HT-29 (cell line): ENCODE measurements at regions not wholly inside any gene's neighbourhood (a gene's known extent, or its start where the extent isn't known, plus 50 kb on each side); places are given as distances from the start of the nearest gene placed in this dataset.
A peak's percentile ranks its signal among the peaks of the same experiment; 100 is the strongest.

ENCODE experiments used
- DNase-seq: peaks from one replicate; pipeline ENCODE4 v3.0.0-alpha.2; 2015; ENCODE audit warnings: low spot score

DNA sequence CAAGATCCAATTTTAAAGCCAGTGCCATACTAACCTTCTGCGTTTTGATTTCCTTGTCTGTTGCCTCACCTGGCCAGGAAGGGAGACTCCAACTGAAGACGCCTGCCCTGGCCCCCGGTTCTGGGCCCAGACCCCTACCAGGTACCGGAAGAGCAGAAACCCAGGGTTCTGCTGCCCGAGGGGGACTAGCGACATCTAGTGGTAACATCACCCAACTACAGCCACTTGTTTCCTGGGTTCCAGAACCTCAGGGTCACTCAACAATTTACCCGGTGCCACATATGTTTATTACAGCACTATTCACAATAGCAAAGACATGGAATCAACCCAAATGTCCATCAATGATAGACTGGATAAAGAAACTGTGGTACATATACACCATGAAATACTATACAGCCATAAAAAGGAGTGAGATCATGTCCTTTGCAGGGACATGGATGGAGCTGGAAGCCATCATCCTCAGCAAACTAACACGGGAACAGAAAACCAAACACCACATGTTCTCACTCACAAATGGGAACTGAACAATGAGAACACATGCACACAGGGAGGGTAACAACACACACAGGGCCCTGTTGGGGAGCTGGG is 268.7 kb upstream of the IRX4 start:
- DNase-seq: peak; percentile 52

DNA sequence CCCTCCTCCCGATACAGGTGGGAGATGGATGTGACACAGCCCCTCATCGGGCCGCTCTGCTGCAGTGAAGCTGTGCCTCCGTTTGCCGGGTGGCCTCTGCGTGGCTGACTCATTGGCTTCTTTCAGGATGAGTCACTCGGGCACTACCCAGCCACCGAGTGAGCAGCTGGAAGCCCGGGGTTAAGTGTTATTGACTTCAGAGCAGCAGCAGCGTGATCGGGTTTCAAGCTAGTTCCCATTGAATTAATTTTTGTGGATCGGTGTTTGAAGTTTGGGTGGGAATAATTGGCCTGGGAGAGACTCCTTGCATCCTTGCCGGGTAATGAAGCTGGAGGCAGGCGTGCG is 266.4 kb upstream of the IRX4 start:
- peak; percentile 78 for DNase-seq

DNA sequence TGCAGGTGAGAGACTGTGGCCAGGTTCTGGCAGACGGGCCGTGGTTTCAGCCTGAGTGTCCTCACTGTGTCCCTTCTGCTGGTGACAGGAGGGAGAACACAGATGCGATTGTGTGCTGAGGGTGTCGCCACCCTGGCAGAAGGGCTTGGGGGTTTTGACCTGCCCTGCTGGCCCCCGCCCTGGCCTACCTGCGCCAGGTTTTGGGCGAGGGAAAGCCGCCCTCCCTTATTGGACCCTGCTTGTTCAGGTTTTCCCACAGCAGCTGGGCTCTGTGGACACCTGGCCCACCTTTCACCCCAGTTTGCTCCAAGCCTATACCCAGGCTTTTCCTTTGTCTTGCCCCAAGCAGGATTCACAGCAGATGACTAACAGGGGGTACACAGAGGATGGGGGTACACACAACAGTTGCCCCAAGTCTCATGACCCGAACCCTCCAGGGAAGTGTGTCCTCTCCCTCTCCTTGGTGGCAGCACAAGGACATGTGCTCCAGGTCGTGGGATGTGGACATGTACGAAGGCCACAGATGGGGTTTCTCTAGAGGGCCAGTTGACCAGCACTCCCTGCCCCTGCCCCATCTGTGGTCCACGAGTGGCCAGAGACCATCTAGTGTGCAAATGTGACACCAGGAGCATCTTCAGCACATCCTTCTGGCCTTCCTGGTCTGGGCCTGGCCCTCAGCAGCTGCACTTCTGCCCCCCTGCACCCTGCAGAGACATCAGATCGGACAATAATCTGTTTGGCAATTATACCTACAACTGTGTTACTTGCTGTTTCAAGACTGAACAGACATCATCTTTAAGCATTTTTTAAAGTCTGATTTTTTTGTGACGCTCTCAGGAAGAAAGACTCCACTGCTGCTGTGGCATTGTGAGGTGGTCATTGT is 265.8 kb upstream of the IRX4 start:
- no peak for DNase-seq

DNA sequence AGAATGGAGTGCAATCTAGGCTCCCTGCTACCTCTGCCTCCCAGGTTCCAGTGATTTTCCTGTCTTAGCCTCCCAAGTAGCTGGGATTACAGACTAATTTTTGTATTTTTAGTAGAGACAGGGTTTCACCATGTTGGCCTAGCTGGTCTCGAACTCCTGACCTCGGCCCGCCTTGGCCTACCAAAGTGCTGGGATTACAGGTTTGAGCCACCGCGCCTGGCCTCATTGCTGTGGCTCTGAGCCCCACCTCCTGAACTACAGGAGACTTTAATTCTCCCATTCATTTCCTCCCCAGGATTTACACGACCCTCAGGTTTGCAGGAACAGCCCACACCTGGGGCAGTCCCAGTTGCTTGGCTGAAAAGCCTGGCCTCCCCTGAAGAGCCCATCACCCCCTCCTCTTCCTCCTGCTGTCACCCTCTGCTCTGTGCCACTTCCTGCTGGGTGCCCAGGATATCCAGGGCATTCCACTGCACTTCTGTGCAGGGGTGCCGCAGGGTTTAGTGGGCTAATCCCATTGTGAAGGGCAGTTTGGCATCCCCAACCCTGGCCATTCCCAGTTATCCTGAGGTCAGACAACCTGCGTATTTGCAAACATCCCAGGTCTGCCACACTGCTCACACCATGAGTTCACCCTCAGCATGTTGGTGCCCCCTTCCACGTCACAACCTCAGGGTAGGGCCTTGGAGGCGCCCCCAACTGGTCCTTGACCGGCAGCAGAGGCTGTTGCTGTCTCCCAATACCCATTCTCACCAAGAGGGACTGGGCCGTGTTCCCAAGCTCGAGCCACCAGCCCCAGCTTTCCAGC is 265.0 kb upstream of the IRX4 start:
- no peak for DNase-seq

DNA sequence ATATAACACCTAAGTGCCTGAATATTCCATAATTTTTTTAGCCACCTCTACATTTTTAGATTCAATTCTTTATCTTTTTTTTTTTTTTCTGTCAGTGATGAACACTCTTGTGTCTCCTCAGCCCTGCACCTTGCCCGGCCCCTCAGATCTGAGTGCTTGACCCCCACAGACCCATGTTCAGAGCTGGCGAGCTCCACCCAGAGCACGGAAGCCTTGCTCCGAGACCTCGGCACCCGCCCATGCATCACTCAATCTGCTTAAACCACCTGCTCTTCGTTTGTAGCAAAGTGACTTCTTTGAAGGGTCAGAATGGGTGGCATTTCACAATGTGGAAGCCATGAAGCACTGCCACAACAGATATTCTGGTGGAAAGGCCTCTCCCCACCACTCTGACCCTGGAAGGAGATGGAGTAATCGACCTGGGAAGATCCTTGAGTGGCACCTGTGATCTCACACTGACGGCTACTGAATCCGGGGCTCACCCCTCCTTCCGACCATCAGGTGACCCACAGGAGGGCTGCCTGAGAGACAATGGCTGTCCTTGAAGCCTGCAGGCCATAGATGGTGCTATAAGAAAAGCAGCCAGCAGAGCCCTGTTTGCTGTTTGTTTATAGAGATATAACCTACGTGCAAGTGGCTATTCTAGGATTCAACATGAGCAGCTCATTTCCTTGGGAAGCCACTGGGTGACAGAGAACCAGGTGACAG is 261.1 kb upstream of the IRX4 start:
- DNase-seq: no peak

DNA sequence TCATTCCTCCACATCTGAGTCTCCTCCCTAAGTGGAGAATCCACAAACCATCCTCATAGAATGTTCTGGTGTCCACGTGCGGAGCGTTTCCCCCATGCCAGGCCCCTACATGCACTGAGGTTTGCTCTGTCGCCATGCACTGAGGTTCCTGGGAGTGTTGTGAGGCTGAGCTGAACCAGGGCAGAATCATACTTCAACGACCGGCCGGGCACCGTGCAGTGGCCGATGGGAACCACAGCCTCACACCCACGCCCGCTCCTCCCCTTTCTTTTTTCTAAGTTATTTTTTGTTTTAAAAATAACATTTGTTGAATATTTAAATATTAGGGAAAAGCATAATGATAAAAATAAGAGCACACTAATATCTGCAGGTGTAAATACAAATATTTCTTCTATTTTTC is 260.4 kb upstream of the IRX4 start:
- DNase-seq: no peak

DNA sequence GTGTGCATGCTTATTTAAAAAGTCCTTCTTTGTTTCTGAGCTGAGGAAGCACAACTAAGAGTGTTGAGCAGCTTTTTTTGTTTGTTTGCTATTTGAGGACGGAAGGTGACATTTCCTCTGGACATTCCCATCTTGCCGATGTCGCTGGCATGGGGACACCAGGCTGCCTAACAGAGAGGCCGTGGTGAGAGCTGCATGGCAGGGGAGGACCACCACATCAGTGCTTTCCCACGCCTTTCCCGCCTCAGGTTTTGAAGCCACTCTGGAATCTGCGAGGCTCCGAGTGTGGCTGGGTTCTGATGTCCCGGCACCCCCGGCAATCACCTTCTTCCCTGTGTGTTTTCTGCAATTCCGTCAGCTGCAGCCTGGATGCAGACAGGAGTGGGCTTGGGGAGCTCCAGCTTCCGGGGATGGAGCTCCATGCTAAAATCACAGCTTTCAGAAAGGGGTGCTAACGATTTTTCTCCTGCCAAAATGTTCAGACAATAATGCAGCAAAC is 259.8 kb upstream of the IRX4 start:
- no peak for DNase-seq

DNA sequence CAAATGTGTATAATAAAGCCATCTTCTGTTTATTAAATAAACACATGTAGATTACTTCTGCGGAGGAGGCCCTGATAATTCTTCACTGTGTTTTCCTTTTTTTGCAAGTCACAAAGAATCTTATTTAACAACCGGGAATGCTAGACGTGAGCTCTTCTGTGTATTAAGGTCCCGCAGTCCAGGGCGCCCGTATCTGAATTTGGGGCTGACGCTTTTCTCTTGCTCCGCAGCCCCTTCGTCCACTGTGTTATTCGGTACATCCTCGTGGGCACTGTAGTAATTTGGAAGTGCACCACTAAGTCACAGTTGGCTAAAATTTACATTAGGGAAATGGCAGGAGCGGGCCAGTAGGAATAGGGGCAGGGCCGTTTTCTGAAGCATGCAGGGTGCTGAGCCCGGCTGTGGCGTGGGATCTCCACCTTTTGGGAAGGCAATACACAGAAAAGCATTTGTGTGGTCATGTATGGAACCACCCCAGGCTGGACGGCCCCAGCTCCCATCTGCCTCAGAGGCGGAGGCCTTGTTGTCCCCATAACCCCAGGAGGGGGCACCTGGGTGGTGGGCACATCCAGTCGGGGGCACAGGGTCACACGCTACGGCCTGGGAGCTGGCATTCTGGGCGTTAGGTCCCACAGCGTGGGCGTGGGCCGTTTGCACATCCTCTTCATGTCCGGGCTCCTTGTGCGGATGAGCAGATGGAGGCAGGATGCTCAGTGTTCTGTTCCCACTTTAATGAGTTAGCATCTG is 258.7 kb upstream of the IRX4 start:
- DNase-seq: no peak

DNA sequence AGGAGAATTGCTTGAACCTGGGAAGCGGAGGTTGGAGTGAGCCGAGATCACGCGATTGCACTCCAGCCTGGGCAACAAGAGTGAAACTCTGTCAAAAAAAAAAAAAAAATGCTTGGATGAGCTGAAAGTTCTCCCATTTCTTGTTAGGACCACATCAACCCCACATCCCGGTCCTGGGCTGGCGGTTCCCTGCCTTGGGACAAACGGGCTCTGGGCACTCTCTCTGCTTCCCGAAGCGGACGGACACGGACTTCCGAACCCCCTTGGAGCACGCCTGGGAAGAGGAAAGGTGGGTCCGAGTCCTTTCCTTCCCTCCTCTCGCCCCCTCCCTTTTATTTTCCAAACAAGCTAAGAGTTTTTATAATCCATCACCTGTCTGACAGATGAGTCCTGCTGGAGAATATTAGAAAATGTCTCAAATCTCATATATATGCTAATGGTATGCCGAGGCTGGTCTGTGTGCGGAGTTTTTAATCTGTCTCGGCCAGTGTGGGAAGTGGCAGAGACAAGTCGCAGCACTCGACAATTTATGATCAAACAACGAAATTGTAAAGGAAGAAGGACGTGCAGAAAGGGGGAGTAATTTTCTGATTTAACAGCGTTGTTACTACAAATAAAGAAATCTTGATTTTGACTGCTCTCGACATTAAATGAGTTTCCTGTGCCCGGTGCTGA is 257.9 kb upstream of the IRX4 start:
- no peak for DNase-seq

DNA sequence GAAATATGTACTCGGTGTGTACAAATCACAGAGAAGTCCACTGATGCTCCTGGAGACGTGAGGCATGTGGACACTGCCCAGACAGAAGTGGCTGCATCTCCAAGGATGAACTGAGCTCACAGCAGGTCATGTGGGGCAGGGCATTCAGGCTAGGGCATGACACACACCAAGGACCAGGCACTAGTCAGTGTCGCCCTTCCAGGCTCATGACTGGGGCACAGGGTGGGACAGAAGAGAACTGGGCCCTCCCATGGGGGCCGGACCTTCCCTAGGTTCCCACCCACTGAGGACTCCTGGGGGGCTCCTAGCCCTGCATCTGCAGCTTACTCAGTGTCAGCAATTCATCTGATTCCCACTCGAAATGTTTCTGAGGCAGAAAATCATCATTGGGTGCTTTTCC is 256.8 kb upstream of the IRX4 start:
- no peak for DNase-seq

DNA sequence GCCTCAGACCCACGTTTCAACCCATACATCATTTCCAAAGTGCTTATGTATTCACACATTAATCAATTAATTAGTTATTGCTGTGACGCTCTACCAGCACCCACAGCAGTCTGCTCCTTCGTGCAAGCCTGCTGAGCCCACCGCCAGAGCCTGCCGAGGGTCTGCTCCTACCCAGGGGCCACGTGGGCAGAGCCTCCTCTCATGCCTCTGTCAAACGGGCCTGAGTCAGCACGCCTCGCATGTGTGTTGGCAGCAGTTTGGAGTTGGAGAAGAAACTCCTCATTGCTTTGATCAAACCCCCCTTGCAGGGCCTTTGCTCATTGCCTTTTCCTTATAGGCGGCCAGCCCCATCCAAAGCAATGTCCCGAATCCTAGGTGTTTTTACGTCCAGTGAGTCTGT is 256.2 kb upstream of the IRX4 start:
- no peak for DNase-seq

DNA sequence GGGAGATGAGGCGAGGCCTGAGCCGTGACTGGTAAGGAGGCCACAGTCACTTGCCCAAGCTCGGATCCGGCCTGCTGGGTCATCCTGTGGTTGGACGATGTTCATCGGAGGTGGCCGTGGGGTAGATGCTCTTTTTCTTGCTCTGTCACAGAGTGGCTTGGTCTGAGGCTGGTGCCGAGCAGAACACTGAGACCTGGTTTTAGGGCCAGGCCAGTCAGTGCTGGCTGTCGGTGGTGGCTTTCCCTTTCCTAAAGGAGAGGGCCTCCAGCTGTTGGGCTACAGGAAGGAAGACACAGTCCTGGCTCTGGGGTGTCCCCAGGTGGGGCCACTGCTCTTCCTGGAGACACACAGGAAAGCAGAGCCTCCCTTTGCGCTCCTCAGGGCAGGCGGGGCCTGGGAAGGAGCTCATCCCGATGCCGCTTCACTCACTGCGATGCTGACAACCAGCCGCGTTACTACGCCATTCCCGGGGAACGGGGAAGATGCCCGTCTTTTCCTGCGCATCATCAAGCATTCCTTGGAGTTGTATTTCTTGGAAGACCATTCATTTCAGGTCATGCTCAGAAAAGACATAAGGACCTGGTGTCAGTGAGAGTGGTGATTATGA is 254.8 kb upstream of the IRX4 start:
- DNase-seq: no peak

DNA sequence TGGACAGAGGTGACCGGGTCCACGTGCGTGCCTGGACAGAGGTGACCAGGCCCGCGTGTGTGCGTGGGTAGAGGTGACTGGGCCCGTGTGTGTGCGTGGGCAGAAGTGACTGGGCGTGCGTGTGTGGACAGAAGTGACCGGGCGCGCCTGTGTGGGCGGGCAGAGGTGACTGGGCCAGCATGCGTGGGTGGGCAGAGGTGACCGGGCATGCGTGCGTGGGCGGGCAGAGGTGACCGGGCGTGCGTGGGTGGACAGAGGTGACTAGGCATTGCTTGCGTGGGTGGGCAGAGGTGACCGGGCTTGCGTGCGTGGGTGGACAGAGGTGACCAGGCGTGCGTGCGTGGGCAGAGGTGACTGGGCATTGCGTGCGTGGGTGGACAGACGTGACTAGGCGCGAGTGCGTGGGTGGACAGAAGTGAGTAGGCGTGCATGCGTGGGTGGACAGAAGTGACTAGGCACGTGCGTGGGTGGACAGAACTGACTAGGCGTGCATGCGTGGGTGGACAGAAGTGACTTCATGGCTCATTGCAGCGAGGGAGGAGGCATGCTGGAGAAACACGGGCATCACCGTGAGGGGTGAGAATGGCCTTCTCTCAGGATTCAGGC is 254.1 kb upstream of the IRX4 start:
- DNase-seq: no peak

DNA sequence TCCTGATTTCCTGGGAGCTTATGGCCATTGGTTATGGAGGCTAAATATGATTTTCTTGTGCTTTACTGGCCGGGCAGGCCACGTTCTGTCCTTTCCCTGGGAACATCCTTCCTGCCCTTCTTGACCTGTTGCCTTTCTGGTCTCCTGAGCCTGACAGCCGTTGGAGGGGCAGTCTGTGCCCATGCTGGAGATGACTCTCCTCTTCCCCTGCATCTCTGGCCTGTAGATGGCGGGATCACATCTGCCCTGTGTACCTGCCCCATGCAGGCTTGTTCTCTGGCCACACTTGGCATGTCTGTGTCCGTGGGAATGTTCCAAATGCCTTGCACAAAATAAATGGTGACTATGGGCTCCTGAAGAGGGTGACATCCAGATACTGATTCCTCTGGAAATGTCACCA is 253.1 kb upstream of the IRX4 start:
- DNase-seq: no peak

DNA sequence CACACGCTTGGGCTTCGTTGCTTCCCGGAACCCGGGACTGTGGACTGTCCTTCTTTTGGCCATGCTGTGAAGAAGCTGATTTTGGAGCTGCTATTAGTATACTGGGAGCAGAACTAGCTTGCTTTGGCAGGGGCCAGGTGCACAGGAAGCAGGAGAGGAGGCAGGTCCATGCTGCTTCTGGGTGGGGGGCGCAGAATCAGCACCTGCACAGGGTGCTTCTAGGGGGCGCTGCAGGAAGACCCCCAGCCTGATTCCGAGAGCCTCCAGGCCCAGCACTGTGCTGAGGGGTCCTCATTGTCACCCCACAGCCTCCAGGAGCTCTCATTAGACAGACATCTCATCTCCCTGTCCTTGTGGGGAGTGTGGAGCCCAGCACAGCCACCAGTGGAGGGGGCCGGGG is 252.6 kb upstream of the IRX4 start:
- no peak for DNase-seq

DNA sequence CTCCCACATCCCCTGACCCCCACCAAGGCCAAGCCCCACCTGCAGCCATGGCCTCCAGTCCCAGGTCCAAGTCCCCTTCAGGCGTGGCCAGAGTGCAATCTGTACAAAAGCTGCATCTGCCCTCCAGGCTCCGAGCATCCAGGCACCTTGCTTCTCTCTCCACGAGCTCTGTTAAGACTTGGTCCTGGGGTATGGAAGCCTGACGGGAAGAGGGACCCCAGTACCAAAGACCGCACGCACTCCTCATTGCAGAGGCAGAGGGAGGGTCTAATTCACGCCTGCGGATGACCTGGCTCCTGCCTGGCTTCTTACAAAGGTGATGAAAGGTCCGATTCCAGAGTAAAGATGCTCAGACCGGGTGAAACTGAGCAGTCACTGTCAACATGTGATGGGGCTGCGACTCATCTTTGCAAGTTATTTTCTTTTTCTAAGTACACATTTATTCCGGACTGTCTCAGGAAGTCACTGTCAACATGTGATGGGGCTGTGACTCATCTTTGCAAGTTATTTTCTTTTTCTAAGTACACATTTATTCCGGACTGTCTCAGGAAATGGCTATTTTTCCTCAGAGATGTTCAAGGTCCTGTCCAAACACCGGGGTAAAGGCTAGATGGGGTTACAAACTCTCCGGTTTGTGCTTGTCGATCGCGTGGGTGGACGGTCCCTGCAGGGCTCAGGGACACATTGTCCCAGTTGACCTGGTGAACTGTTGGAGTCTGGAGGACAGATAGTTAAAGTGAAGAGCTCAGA is 252.0 kb upstream of the IRX4 start:
- DNase-seq: no peak

DNA sequence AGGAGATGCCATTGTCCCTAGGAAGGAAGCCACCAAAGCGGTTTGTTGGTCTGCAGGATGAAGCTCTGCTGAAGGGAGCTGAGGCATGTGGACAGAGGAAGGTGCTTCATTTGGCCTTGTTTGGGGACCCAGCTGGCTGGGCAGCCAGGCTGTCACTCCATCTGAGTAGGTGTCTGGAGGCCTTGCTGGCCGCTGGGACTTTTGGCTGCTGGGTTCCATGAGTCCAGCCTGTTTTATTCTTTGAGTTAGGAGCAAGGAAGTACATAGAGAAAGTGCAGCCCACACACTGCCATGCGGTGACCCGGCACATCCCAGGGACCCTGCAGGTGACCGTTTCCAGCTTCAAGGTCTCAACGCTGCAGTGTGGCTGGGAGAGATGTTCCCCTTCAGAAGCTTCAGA is 251.2 kb upstream of the IRX4 start:
- DNase-seq: no peak

DNA sequence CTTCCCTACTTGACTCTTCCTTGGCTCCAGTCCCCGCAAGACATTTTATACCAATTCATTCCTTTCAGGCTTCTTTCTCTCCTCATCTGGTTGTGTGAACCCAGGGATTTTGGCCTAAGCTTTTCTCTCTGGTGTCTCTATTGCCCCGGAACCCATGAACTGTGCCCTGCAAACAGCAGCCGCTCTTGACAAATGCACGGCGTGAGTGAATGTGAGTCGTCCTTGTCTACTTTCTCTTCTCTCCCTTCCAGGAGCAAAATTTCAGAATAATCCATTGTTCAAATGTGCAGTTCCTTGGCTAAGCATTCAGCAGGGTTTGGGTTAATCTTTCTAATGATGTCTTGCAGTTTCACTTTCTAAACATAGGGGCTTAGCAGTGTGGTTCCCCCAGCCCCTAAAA is 250.4 kb upstream of the IRX4 start:
- no peak for DNase-seq

DNA sequence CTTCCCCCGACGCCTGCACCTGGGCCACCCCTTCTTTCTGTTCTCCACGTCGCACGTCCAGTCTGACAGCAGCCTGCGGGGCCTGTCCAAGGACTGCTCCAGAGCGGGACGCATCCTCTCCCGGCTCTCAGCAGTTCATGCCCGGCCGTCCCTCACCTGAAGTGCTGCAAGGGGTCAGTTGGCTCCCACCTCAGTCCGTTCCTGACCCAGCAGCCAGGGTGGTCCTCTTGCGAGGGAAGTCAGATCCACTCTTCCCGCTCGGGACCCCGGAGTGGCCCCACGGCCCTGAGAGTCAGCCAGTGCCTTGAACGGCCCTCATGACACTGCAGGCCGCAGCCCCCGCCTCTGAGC is 249.7 kb upstream of the IRX4 start:
- DNase-seq: no peak
